Activated CD8-positive, alpha-beta memory T cell treated with anti-CD3 and anti-CD28 coated beads for 48 hours (primary cell): ENCODE measurements at regions not wholly inside any gene's neighbourhood (a gene's known extent, or its start where the extent isn't known, plus 50 kb on each side); places are given as distances from the start of the nearest gene placed in this dataset.

Experiments used
- DNase-seq, 3 experiments: peaks; one replicate each; pipeline ENCODE4 v3.0.0-alpha.2; 2020; ENCODE audit warnings: low read depth in 2 of 3, low spot score in 2 of 3

DNA sequence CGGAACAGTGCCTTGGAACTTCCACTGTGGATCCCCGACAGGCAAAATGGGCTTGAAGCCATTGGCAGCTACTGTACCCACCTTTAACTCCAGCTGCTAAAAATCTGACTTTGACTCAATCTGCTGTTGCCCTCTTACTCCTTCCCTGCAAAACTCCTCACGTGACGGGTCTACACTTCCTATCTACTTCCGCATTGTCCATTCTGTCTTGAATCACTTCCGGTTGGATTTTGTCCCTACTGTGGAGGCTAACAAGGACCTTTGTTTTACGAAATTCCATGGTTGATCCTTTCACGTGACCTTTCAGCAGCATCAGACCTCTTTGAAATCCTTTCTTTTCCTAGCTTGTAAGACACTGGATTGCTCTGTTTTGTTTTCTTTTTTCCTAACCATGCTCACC is 268.4 kb downstream of the PRDM2 start:
- DNase-seq, result no peak

DNA sequence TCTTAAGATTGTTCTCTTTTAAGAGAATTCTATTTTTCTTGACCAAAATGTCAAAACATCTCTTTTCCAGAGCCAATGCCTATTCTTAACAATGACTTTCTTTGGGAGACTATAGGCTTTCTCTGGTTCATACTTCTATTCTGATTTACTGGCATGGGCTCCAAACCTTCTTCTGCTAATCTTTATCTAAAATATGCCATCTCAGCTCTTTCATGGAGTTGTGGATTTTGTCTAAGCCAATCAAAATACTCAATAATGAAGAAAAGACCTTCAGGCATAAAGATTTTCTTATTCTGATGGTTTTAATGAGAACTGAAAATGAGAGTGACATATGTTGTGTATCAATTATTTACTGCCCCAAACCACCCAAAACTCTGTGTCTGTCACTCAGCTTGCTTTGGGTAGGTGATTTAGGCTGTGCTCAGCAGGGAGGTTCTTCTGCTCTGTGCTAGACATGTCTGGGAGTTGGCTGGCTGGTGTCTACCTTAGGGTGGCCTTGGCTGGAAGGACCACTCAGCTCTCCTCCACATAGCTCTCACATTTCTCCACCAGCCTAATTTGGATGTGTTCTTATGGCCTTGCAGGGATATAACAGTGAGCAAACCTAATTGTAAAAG is 270.8 kb downstream of the PRDM2 start:
- DNase-seq, result no peak

DNA sequence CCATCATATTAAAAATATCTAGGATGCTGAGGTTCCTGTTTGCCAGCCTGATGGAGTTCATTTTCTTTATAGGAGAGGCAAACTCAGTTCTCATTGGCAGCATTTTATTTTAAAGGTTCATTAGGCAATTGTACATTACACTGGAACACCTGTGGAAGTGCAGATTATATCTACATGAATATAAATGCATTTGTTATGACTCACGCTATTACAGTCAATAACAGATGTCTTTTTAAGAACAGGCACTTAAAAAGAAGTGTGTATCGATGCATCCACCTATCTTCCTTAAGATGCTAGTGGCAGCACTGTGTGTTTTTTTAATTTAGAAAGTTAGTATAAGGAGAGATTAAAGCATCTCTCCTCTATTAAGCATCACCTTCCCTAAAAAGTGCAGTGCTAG is 276.5 kb downstream of the PRDM2 start:
- DNase-seq, result no peak

DNA sequence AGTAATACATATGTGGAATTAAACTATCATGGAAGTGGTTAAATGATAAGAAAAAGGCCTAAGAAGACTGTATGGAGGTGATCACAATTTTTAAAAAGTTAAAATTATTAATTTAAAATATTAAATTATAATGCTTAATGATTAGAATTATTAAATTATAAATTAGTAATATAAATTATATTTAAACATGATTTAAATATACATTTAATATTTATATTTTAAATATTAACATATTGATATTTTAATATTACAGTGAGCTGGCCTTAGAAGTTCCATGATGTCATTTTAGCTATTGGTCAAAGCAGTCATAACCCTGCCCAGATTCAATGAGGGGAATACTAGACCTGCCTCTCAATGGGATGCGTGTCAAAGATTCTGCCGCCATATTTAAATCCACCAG is 281.2 kb downstream of the PRDM2 start:
- no peak for DNase-seq

DNA sequence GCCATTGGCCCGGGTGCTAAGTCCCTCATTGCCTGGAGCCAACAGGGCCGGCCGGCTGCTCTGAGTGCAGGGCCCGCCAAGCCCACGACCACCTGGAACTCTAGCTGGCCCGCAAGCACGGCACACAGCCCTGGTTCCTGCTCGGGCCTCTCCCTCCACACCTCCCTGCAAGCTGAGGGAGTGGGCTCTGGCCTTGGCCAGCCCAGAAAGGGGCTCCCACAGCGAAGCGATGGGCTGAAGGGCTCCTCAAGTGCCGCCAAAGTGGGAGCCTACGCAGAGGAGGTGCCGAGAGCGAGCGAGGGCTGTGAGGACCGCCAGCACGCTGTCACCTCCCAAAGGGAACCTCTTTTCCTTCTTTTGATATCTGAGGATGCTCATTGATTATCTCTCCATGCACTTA is 283.4 kb downstream of the PRDM2 start:
- DNase-seq, result no peak

DNA sequence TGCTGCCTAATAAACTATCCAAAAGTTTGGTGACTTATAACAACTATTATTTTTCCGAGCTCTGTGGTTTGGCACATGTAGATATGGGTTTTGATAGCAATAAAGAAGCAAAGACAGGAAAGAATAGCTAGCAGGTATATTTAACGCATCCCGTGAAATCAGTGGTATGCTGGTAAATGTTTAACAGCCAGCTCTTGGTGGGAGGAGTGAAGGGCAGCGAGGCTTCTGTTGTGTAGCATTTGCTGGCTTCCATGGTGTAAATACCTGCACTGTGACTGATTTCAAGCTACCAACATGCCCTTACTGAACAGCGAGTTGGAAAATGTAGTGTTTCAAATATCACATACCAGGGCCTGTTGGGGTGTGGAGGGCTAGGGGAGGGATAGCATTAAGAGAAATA is 291.0 kb downstream of the PRDM2 start:
- no peak for DNase-seq

- no peak for DNase-seq
Measured at GRCh38 chr1:13992489-13993285, 292.7 kb downstream of the PRDM2 start.

GRCh38 chr1:13994386-13994785 is 294.4 kb downstream of the PRDM2 start:
- DNase-seq, result no peak

DNA sequence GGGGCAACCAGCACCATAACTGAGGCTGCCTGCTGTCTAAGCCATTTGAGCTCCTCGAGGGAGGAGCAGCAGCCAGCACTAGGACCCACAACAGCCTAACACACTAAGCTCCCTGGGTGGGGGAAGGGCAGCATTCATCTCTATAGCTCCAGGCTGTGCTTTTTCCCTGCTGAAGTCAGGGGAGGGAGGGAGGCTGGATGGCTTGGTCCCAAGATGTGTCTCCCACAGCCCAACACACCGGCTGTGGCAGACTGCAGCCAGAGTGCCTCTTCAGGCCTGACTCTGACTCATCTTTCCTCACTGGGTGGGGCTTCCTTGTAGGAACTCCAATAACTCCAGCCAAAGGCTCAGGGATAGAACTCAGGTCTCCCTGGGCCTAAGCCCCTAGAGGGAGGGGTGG is 296.3 kb downstream of the PRDM2 start:
- DNase-seq, result no peak

DNA sequence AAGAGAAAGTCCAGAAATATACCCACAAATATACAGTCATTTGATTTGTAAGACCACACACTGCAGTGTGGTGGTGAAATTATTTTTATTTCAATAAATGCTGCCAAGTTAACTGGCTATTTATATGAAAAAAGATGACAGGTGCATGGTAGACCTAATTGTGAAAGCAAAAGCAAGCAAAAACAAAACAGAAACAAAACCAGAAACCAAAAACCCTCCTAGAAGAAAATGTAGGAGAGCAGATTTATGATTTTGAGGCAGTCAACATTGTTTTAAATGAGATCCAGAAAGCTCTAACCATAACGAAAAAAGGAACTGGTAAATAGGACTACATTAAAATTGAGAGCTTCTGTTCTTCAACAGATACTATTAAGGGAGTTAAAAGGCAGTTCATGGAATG is 303.6 kb downstream of the PRDM2 start:
- DNase-seq, result no peak

DNA sequence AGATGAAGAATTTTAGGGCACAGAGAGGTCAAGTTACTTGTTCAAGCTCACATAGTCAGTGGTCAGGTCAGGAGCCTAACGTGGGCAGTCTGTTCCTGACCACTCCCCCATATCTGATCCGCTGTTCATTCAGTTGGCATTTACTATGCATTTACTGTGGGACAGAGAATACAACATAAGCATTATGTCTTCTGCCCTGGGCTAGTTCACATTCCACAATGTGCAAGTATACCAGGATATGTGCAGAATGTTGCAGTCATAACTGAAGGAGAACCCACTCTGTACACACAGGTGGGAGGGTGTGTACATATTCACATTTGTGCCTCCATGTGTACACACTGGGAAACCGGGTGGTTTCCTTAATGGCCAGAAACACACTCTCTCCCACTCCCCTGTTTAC is 309.6 kb downstream of the PRDM2 start:
- no peak for DNase-seq

DNA sequence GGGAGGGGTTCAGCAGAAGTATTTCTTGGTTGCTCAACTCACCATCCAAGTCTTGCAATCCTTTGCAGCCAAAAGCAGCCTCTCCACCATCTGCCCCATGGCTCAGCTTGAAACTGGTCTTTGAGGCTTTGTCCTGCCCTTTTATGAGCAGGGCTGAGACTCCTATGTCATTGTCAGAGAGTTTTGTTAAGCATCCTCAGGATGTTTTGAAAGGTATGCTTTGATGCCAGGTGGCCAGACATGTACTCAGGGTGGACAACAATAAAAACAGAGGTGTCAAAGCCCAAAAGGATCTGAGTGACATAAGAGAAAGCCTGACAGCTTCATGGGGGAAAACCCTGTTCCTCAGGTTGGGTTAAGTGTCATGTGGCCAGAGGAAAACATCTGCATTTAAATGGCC is 310.5 kb downstream of the PRDM2 start:
- no peak for DNase-seq

DNA sequence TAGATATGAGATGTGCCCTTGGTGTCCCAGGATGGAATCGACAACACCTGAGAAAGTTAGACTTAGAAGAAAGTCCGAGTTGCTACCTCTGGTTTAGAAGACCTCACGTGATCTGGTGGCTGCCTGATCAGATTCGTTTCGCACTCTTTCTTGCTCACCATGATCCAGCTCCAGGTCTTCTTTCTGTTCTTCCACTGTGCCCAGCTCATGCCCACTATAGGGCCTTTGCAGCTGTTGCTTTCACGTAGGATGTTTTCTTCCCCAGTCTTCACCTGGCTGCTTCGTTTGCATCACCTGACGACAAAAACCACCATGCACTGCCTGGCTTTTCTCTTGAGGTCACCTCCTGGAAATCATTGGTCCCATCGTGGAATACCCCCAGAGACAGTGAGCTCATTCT is 311.1 kb downstream of the PRDM2 start:
- DNase-seq, result no peak

DNA sequence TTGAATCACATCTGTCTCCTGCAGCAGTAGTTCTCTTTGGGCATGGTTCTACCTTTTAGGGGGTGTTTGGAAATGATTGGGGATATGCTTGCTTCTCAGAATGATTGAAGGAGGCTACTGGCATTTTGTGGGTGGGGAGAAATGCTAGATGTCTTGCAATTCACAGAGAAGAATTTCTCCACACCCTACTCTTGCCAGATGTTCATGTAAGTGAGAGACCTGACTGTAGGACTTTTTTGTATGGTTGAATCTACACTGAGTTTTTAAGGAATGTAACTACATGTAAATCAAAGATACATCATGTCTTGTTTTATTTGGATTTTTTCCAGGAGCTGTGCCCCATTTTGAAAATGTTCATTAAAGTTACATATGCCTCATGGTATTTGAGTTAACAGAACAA is 311.9 kb downstream of the PRDM2 start:
- no peak for DNase-seq

GRCh38 chr1:14014929-14015328 is 314.9 kb downstream of the PRDM2 start:
- DNase-seq, result no peak

- no peak for DNase-seq
Measured at GRCh38 chr1:14015917-14016316, 315.9 kb downstream of the PRDM2 start.

DNA sequence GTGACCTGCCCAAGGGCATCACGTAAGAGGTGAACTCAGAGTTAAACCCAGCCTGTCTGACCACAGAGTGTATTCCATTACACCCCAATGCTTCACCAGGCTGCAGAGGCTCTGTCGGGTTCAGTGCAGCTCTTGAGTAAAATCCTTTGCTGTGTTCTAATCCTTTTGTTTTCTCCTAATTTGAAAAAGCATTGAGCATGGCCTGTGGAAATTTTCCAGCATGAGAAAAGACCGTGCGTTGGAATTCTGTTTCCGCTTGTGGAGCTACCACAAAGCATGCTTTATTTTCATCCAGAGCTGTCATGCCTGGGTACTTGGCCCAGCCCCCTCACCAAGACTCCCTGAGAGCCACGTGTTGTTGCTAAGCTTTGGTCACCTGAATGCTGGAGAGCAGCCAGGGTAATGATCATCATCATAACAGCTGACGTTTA is 317.6 kb downstream of the PRDM2 start:
- no peak for DNase-seq

- DNase-seq, result no peak
Measured at GRCh38 chr1:14019461-14019860, 319.5 kb downstream of the PRDM2 start.

- no peak for DNase-seq
Measured at GRCh38 chr1:14020006-14020405, 320.0 kb downstream of the PRDM2 start.

DNA sequence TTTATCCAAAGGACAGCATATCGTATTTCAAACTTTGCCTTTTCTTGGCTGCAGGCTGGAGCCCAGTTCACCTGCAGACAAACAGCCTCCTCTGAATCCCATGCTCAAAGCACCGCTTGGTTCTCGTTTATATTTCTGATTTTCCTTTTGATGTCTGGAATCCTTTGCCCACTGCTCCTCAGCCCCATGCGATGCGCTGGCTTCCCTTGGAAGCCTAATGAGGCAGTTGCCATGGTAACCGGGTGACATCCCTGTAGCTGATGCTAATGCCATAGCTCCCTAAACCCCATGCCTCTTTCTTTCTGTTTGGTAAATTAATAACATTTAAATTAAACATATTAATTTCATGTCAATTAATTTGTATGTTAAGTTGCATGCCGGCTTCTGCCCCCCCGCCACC is 327.1 kb downstream of the PRDM2 start:
- DNase-seq, result no peak

- no peak for DNase-seq
Measured at GRCh38 chr1:14031461-14031860, 331.5 kb downstream of the PRDM2 start.

DNA sequence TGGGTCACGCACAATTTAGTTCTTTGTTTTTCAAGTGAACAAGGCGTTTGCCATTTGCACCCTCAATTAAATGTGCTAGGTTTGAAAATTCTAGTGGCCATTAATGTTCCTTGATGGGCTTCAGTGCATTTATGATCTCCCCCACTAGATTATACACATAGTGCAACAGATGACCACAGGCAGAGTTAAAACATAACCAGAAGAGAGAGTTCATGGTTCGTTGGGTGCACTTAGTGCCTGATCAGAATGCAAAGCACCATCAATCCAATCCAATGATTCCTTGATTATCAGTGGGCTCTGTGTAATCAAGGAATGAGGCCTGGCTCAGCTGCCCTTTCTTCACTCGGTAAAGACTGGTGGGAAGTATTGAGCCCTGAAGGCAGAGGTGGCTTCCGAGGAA is 334.5 kb downstream of the PRDM2 start:
- DNase-seq, result no peak
